HepG2 (cell line): ENCODE measurements at regions not wholly inside any gene's neighbourhood (a gene's known extent, or its start where the extent isn't known, plus 50 kb on each side); places are given as distances from the start of the nearest gene placed in this dataset.

ENCODE experiments used
- ATAC-seq: fragments of 200-7000 bp; cut with Tn5 transposase; 3 replicates; pipeline ENCODE4 v1.9.1; 2020; ENCODE audit warnings: mild to moderate bottlenecking, moderate library complexity
- BruUV-seq: library from RNA; stranded (reverse); fragments of 400-500 nt; replicated peaks from 2 replicates; lab custom pipeline; 2021; lab: Mats Ljungman, UMichigan
- CTCF ChIA-PET: fragments of 300-600 bp; formaldehyde crosslinking; extraction: SDS; loops from one replicate; lab custom pipeline; 2021; ENCODE audit warnings: low total read pairs, inconsistent platforms, low intra/inter-chr PET ratio; lab: Yijun Ruan, JAX
- POLR2A ChIA-PET: fragments of 350-600 bp; sonication (Branson Sonifier 250); formaldehyde crosslinking; loops from one replicate; lab custom pipeline; 2020; ENCODE audit warnings: antibody characterized with exemption, inconsistent platforms; lab: Yijun Ruan, JAX
- DNase-seq: peaks from one replicate; pipeline ENCODE4 v3.0.0-alpha.2; 2015; ENCODE audit warnings: low spot score
- FAIRE-seq: peaks from 3 replicates; lab custom pipeline; 2011; peaks lifted over from hg19 to GRCh38; lab: Jason Lieb, UNC
- H2AFZ ChIP-seq: one replicate; pipeline ENCODE4 v1.6.1; 2011; ENCODE audit warnings: low read length, inconsistent platforms
- H3K27ac ChIP-seq: fragments of 300-600 bp; 3 replicates; pipeline ENCODE4 v1.8.0; 2011; ENCODE audit warnings: mixed run types, mild to moderate bottlenecking, mixed read lengths, low read length, inconsistent platforms; ENCODE audit not compliant: insufficient read depth; ENCODE audit errors: extremely low read length
- H3K27me3 ChIP-seq, 2 experiments: fragments of 200-600 bp in 1 of 2; 2 replicates in 1 of 2; 3 replicates in 1 of 2; pipeline versions ENCODE4 v1.6.0 to v1.8.0; 2011; ENCODE audit warnings: low read length in 2 of 2, mild to moderate bottlenecking in 2 of 2, moderate library complexity in 2 of 2, inconsistent platforms in 1 of 2; ENCODE audit not compliant: insufficient read depth in 2 of 2, control insufficient read depth in 1 of 2
- H3K36me3 ChIP-seq, 2 experiments: fragments of 200-600 bp in 1 of 2; replicated peaks in 1 of 2; 2 replicates in 1 of 2; 3 replicates in 1 of 2; pipeline versions ENCODE4 v1.5.1 to v1.8.0; 2011; ENCODE audit warnings: low read length in 2 of 2, inconsistent platforms in 1 of 2; ENCODE audit not compliant: insufficient read depth in 2 of 2, control insufficient read depth in 1 of 2
- H3K4me1 ChIP-seq: 2 replicates; pipeline ENCODE4 v1.5.1; 2012; ENCODE audit warnings: low read length, inconsistent platforms; ENCODE audit not compliant: insufficient read depth
- H3K4me2 ChIP-seq: 2 replicates; pipeline ENCODE4 v1.6.0; 2011; ENCODE audit warnings: low read depth, low read length, inconsistent platforms
- H3K4me3 ChIP-seq, 3 experiments: fragments of 200-600 bp in 1 of 3; sonication (generic), shearing (Covaris generic) in 1 of 3; replicated peaks in 1 of 3; 2 replicates each; pipeline ENCODE4 v1.5.1; 2011 to 2016; ENCODE audit warnings: low read length in 3 of 3, inconsistent platforms in 2 of 3, low read depth in 2 of 3, mild to moderate bottlenecking in 2 of 3, control low read depth in 1 of 3, mixed read lengths in 1 of 3; ENCODE audit not compliant: insufficient read depth in 1 of 3
- H3K79me2 ChIP-seq: one replicate; pipeline ENCODE4 v1.6.1; 2011; ENCODE audit warnings: low read length, inconsistent platforms; ENCODE audit not compliant: insufficient read depth
- H3K9ac ChIP-seq: 2 replicates; pipeline ENCODE4 v1.6.0; 2011; ENCODE audit warnings: mild to moderate bottlenecking, low read depth, low read length, inconsistent platforms; ENCODE audit not compliant: insufficient read depth
- H3K9me3 ChIP-seq: 2 replicates; pipeline ENCODE4 v1.5.1; 2012; ENCODE audit warnings: mild to moderate bottlenecking, low read length
- H4K20me1 ChIP-seq: 2 replicates; pipeline ENCODE4 v1.6.0; 2011; ENCODE audit warnings: inconsistent platforms, mild to moderate bottlenecking, low read length, moderate library complexity; ENCODE audit not compliant: insufficient read depth
- ARNTL ChIP-seq: sonication (generic); formaldehyde crosslinking; IDR thresholded peaks from 2 replicates; pipeline ENCODE4 v1.4.0; 2020; ENCODE audit warnings: mild to moderate bottlenecking, missing genetic modification reagents
- ZFP36 ChIP-seq: fragments of 150-350 bp; IDR thresholded peaks from 2 replicates; pipeline ENCODE4 v1.6.1; 2018; ENCODE audit warnings: borderline replicate concordance, low read length, low read depth; ENCODE audit not compliant: partially characterized antibody
- ZNF10 ChIP-seq: sonication (generic); formaldehyde crosslinking; IDR thresholded peaks from 2 replicates; pipeline ENCODE4 v1.4.0; 2020; ENCODE audit warnings: mild to moderate bottlenecking, low read depth, missing genetic modification reagents, borderline replicate concordance
- ZNF776 ChIP-seq: sonication (generic); formaldehyde crosslinking; IDR thresholded peaks from 2 replicates; pipeline ENCODE4 v1.4.0; 2020; ENCODE audit warnings: mild to moderate bottlenecking, missing genetic modification reagents
- WGBS: methylation state at CpG from one replicate; pipeline ENCODE4 v1.1.6; 2017; ENCODE audit warnings: low lambda C conversion rate; 5-methylcytosine and 5-hydroxymethylcytosine counted together
- in situ Hi-C: cut with HindIII; loops from 2 replicates; pipeline ENCODE4 v1.10.0; 2017; ENCODE audit warnings: low pct_unique_long_range_greater_than_20kb; ENCODE audit not compliant: extremely low pct_ligation_motif_present
- intact Hi-C: fragments of 100-400 bp; cut with micrococcal nuclease; formaldehyde crosslinking; loops from one replicate; pipeline ENCODE4 v1.10.0; 2022; ENCODE audit not compliant: unreplicated experiment
- TF ChIP-seq, protein P1 (sequence below): sonication (generic); formaldehyde crosslinking; IDR thresholded peaks from 2 replicates; pipeline ENCODE4 v1.4.0; 2020; ENCODE audit warnings: low read depth, mild to moderate bottlenecking, missing genetic modification reagents
- TF ChIP-seq, protein P2 (sequence below): sonication (generic); formaldehyde crosslinking; IDR thresholded peaks from 2 replicates; pipeline ENCODE4 v1.4.0; 2020; ENCODE audit warnings: missing genetic modification reagents, borderline replicate concordance
- TF ChIP-seq, protein P3 (sequence below): sonication (generic); formaldehyde crosslinking; IDR thresholded peaks from 2 replicates; pipeline ENCODE4 v1.4.0; 2020; ENCODE audit warnings: missing genetic modification reagents
- TF ChIP-seq, protein P4 (sequence below): sonication (generic); formaldehyde crosslinking; conservative IDR thresholded peaks from 2 replicates; pipeline ENCODE4 v1.4.0; 2020; ENCODE audit warnings: mild to moderate bottlenecking, missing genetic modification reagents, moderate library complexity

DNA sequence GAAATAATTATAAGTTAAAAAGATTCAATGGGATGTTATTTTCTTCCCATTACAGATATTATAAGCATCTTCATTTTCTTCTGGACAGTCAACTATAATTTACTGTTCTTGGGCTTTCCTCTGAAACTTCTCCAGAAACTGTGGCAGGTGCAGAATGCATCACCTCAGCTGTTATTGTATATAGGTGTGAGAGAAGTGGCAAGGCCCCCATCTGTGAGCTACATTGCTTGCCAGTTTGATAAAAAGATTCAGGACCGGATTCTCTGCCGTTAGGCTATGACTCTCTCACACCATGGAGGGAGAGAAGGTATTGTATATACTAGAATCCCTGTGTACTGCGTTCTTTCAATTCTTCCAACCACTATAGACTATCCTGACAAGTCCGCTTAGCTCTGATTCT lies 135.8 kb upstream of the CENPW start:
- TF ChIP-seq, protein P1, sequence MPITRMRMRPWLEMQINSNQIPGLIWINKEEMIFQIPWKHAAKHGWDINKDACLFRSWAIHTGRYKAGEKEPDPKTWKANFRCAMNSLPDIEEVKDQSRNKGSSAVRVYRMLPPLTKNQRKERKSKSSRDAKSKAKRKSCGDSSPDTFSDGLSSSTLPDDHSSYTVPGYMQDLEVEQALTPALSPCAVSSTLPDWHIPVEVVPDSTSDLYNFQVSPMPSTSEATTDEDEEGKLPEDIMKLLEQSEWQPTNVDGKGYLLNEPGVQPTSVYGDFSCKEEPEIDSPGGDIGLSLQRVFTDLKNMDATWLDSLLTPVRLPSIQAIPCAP (CRISPR knock-in tag), result no peak
- TF ChIP-seq, protein P2, sequence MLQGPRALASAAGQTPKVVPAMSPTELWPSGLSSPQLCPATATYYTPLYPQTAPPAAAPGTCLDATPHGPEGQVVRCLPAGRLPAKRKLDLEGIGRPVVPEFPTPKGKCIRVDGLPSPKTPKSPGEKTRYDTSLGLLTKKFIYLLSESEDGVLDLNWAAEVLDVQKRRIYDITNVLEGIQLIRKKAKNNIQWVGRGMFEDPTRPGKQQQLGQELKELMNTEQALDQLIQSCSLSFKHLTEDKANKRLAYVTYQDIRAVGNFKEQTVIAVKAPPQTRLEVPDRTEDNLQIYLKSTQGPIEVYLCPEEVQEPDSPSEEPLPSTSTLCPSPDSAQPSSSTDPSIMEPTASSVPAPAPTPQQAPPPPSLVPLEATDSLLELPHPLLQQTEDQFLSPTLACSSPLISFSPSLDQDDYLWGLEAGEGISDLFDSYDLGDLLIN (CRISPR knock-in tag), result no peak
- TF ChIP-seq ARNTL (no peak), ZNF776 (no peak), ZFP36 (no peak), ZNF10 (CRISPR knock-in tag) (no peak)
- TF ChIP-seq, protein P3, sequence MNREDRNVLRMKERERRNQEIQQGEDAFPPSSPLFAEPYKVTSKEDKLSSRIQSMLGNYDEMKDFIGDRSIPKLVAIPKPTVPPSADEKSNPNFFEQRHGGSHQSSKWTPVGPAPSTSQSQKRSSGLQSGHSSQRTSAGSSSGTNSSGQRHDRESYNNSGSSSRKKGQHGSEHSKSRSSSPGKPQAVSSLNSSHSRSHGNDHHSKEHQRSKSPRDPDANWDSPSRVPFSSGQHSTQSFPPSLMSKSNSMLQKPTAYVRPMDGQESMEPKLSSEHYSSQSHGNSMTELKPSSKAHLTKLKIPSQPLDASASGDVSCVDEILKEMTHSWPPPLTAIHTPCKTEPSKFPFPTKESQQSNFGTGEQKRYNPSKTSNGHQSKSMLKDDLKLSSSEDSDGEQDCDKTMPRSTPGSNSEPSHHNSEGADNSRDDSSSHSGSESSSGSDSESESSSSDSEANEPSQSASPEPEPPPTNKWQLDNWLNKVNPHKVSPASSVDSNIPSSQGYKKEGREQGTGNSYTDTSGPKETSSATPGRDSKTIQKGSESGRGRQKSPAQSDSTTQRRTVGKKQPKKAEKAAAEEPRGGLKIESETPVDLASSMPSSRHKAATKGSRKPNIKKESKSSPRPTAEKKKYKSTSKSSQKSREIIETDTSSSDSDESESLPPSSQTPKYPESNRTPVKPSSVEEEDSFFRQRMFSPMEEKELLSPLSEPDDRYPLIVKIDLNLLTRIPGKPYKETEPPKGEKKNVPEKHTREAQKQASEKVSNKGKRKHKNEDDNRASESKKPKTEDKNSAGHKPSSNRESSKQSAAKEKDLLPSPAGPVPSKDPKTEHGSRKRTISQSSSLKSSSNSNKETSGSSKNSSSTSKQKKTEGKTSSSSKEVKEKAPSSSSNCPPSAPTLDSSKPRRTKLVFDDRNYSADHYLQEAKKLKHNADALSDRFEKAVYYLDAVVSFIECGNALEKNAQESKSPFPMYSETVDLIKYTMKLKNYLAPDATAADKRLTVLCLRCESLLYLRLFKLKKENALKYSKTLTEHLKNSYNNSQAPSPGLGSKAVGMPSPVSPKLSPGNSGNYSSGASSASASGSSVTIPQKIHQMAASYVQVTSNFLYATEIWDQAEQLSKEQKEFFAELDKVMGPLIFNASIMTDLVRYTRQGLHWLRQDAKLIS (CRISPR knock-in tag), result no peak
- TF ChIP-seq, protein P4, sequence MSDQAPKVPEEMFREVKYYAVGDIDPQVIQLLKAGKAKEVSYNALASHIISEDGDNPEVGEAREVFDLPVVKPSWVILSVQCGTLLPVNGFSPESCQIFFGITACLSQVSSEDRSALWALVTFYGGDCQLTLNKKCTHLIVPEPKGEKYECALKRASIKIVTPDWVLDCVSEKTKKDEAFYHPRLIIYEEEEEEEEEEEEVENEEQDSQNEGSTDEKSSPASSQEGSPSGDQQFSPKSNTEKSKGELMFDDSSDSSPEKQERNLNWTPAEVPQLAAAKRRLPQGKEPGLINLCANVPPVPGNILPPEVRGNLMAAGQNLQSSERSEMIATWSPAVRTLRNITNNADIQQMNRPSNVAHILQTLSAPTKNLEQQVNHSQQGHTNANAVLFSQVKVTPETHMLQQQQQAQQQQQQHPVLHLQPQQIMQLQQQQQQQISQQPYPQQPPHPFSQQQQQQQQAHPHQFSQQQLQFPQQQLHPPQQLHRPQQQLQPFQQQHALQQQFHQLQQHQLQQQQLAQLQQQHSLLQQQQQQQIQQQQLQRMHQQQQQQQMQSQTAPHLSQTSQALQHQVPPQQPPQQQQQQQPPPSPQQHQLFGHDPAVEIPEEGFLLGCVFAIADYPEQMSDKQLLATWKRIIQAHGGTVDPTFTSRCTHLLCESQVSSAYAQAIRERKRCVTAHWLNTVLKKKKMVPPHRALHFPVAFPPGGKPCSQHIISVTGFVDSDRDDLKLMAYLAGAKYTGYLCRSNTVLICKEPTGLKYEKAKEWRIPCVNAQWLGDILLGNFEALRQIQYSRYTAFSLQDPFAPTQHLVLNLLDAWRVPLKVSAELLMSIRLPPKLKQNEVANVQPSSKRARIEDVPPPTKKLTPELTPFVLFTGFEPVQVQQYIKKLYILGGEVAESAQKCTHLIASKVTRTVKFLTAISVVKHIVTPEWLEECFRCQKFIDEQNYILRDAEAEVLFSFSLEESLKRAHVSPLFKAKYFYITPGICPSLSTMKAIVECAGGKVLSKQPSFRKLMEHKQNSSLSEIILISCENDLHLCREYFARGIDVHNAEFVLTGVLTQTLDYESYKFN (CRISPR knock-in tag), result no peak
- in situ Hi-C loops (no loop called here), intact Hi-C loops (no loop called here)
- Histone ChIP-seq H3K9me3 (no peaks in the 10 kb centered on the region), H3K9ac (no peak overlapping the region), H3K36me3 (no peaks in the 10 kb centered on the region; a peak in 2 of 5 replicates), H3K4me2 (no peak overlapping the region), H2AFZ (no peak overlapping the region), H4K20me1 (no peaks in the 10 kb centered on the region), H3K79me2 (no peaks in the 10 kb centered on the region), H3K27me3 (no peaks in the 10 kb centered on the region), H3K27ac (no peak overlapping the region), H3K4me1 (no peaks in the 10 kb centered on the region), H3K4me3 (no peak overlapping the region)
- no peak for ATAC-seq
- FAIRE-seq, result no peak
- no TSS peak for BruUV-seq
- WGBS, result 98% methylated on average over 4 of the region's 4 CpGs
- CTCF ChIA-PET, result no interaction called here
- POLR2A ChIA-PET, result no interaction called here
- DNase-seq, result no peak
